ENCODE measurements at regions not wholly inside any gene's neighbourhood (a gene's known extent, or its start where the extent isn't known, plus 50 kb on each side); places are given as distances from the start of the nearest gene placed in this dataset.
"Not testable (repeated sequence)": the region's sequence is repeated elsewhere in the genome, so short reads cannot be mapped to it uniquely, and the experiment has no call there.

DNA sequence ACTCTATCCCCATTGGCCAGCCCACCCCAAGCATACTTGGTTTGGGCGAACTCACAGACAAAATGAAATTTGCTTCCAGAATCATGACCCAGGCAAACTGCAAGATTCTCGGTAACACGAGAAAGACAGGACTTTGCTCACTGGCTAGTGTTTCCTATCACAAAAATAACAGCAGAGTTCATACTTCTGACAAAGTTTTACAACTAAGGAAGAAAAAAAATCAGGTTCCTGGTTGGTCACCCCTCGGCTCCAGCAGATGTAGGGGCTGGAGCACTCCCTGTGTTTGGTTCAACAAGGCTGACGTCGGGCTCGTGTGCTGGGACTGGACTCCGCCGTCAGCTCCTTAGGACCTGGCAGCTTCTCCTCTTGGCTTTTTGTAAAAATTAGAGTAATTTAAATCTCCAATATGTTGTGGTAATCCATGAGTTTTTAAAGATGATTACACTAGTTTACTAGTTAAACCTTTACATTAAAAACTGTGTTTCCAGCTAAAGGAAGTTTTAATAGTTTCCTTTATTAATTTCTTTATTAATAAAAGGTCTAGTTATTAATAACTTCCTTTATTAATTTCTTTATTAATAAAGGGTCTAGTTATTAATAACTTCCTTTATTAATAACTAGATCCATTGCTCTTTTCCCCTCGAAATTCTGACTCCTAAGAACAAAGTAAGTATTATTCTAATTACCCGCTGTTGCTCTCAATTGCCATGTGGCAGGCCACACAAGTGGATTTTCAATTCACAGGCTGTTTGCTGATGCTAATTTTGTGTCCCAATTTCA is 115.6 kb upstream of the RNF32 start:
- in situ Hi-C loops (cut with HindIII; ENCODE audit: low pct_unique_long_range_greater_than_20kb, low sequenced_read_pairs) = no loop called here
- DNase-seq (ENCODE audit: low read depth, low spot score) = no peak

DNA sequence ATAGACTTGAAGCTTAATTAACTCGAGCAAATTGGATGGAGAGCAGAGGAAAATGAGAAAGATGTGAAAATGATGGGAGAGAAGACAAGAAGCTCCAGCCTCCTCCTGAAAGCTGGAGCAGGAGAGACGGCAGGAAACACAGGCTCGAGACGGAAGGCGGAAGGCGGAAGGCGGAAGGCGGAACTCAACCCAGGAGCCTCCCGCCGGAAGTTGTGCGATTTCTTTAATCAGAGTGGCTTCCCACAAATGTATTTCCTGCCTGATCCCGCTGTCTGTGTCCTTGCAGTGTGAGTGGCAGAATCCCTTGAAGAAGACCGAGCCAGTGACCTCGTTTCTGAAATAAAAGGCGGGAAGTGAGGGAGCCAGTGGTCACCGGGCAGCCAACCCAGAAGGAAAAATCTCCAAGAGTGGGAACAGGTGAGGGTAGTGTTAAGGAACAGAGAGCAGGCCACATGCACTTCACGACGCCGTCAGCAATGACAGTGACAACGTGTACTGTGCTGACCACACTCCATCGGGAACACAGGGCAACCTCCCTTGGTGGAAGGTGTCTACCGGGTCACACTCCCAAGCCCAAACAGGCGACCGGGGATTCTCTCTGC is 117.0 kb upstream of the RNF32 start:
- in situ Hi-C loops (cut with HindIII; ENCODE audit: low pct_unique_long_range_greater_than_20kb, low sequenced_read_pairs) = no loop called here

DNA sequence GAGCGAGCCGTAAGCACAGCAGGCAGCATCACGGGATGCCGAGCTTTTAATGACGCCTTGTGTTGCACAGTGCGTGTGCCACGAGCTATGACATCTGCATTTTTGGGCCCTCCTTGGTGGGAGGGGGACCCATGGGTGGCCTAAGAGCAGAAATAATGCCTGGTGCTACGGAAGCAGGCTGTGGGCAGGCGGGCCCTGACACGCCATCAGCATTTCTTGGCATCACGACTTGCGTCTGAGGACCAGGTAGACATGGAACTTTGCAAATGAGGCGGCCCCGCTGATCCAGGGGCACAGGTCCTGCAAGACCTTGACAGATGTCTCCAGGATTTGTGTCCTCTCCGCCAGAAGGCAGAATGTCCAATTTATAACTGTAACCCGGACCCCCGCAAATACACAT is 117.8 kb upstream of the RNF32 start:
- no peak for DNase-seq (ENCODE audit: low read depth, low spot score)
- in situ Hi-C loops (cut with HindIII; ENCODE audit: low pct_unique_long_range_greater_than_20kb, low sequenced_read_pairs) = no loop called here

More for the DNA sequence above, 117.0 kb upstream of the RNF32 start:
- no peak for DNase-seq (ENCODE audit: low read depth, low spot score)

DNA sequence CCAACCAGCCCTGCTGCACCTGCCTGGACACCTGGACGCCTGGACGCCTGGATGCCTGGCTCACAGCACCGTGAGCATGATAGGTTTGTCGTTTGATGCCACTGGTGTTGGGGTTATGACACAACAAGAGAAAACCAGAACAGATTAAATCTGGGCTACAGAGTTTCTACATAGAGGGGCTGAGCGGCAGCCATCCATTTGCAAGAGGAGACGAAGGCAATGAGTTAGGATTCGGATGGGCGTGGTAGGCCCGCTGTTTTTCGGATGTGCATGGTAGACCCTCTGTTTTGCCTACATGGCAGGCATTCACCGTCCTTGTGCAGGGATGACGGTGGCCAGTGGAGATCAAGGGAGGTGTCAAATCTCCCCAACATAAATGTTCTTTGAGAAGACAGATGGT is 121.5 kb upstream of the RNF32 start:
- no peak for DNase-seq (ENCODE audit: low read depth, low spot score)
- in situ Hi-C loops (cut with HindIII; ENCODE audit: low pct_unique_long_range_greater_than_20kb, low sequenced_read_pairs) = no loop called here

DNA sequence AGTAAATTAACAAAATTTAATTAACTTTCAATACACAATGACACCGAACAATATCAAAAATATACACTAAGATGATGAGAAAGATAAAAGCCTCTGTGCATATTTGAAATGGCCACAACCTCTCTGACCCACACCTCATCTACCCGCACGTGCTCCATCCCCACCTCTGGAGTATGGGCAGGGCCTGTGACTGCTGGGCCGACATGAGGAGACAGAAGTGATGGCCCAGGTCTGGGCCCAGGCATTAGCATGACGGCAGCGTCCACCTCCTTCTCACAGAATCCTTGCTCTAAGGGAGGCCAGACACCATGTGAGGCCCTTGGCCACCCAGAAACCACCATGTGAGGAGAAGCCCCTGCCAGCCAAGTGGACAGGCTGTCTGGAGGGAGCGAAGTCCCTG is 122.1 kb upstream of the RNF32 start:
- no peak for DNase-seq (ENCODE audit: low read depth, low spot score)
- in situ Hi-C loops (cut with HindIII; ENCODE audit: low pct_unique_long_range_greater_than_20kb, low sequenced_read_pairs) = no loop called here

DNA sequence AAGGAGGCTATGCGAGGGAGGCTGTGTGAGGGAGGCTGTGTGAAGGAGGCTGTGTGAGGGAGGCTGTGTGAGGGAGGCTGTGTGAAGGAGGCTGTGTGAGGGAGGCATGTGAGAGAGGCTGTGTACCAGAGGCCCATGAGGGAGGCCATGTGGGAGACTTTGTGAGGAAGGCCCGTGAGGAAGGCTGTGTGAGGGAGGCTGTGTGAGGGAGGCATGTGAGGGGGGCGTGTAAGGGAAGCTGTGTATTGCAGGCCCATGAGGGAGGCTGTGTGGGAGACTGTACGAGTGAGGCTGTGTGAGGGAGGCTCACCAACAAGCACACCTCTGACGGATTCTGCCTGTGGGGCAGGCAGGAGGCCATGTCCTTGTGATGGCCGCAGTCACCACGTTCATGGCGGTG is 122.7 kb upstream of the RNF32 start:
- DNase-seq (ENCODE audit: low read depth, low spot score); in situ Hi-C loops (cut with HindIII; ENCODE audit: low pct_unique_long_range_greater_than_20kb, low sequenced_read_pairs): not testable (repeated sequence)

DNA sequence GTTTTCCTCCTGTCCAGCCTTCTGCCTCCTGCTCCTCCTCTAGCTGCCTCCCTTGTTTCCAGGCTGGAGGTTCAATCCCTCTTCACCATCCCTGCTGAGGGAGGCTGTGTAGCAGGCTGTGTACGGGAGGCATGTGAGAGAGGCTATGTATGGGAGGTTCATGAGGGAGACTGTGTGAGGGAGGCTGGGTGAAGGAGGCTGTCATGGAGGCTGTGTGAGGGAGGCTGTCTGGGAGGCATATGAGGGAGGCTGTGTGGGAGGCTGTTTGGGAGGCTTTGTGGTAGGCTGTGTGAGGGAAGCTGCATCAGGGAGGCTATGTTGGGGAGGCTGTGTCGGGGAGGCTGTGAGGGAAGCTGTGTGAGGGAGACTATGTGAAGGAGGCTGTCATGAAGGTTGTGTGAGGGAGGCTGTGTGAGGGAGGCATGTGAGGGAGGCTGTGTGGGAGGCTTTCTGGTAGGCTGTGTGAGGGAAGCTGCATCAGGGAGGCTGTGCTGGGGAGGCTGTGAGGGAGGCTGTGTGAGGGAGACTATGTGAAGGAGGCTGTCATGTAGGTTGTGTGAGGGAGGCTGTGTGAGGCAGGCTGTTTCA is 123.7 kb upstream of the RNF32 start:
- no peak for DNase-seq (ENCODE audit: low read depth, low spot score)
- in situ Hi-C loops (cut with HindIII; ENCODE audit: low pct_unique_long_range_greater_than_20kb, low sequenced_read_pairs) = no loop called here

DNA sequence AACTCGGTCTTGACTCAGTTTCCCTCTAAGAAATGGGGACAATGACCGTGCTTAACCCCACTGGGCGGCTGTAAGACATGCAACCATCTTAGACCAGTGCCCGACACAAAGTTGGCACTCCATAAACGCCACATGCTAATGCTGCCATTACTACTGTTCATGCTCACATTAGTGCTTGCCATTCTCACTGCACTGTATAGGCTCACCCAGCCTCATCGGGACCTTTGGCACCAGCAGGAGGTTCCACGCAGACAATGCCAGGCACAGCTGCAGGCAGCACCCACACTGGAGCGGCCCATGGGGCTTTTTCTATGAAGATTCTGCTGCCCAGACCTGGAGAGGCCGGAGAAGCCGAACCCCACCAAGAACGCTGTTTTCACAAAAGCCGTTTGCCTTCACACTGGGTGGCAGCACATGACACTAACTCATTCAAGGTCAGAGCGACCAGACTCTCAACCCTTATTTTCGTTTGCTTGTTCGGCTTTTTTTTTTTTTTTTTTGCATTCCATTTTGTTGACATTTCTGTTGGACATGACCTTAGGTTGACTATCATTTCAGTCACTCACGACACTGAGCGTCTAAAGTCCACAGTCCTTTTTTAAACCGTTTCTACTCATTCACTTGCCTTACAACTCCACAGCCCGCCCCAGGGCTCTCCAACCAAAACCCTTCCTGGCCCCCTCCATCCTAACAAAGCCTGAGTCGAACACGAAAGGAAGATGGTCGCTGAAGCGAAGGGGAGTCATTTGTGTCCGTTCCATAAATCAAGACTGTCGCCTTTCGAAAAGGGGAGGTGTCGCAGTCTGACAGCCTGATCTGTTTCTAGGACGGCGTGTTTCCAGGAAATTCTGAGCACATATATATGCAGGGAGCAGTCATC is 124.4 kb upstream of the RNF32 start:
- DNase-seq (ENCODE audit: low read depth, low spot score) = no peak
- in situ Hi-C loops (cut with HindIII; ENCODE audit: low pct_unique_long_range_greater_than_20kb, low sequenced_read_pairs) = no loop called here

DNA sequence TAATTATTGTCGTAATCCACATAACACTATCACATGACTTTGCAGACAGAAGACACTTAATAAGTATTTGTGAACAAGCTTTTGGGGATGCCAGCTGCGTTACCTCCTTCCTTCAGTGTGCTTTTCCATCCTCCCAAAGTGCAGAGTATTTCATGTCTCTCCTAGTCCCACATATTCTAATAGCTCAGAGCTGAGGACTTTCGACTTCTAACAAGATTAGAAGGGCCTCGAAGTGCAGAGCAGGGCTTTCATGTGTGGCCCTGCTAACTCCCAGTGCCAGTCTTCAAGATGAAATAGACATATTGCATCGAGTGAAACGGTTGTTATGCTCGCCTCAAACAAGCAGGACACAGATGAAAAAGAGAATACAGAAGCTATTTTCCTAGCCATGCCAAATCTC is 125.7 kb upstream of the RNF32 start:
- no peak for DNase-seq (ENCODE audit: low read depth, low spot score)
- in situ Hi-C loops (cut with HindIII; ENCODE audit: low pct_unique_long_range_greater_than_20kb, low sequenced_read_pairs) = no loop called here

DNA sequence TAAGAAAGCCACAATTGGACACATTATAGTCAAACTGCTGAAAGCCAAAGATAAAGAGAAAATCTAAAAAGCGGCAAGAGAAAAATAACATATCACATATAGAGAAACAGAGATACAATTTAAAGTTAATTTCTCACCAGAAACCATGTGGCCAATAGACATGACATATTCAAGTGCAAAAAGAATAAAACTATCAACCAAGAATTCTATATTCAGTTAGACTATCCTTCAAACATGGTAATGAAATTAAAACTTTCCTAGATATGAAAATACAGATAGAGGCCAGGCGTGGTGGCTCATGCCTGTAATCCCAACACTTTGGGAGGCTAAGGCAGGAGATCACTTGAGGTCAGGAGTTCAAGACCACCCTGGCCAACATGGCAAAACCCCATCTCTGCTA is 129.1 kb upstream of the RNF32 start:
- no peak for DNase-seq (ENCODE audit: low read depth, low spot score)

DNA sequence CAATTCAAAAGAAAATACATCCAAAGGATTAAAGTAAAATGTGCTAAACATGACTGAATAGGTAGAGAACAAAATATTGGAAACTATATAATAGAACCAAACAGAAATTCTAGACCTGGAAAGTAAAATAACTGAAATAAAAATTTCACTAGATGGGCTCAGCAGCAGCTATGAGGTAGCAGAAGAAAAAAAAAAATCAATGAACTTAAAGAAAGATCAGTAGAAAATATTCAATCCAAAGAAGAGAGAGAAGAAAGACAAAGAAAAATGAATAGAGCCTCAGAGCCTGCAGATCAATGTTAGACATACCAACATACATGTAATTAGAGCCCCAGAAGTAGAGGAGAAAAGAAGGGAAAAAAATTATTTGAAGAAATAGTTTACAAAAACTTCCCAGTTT is 129.6 kb upstream of the RNF32 start:
- in situ Hi-C loops (cut with HindIII; ENCODE audit: low pct_unique_long_range_greater_than_20kb, low sequenced_read_pairs) = no loop called here
- DNase-seq (ENCODE audit: low read depth, low spot score) = no peak

More for the DNA sequence above, 129.1 kb upstream of the RNF32 start:
- in situ Hi-C loops (cut with HindIII; ENCODE audit: low pct_unique_long_range_greater_than_20kb, low sequenced_read_pairs) = no loop called here

DNA sequence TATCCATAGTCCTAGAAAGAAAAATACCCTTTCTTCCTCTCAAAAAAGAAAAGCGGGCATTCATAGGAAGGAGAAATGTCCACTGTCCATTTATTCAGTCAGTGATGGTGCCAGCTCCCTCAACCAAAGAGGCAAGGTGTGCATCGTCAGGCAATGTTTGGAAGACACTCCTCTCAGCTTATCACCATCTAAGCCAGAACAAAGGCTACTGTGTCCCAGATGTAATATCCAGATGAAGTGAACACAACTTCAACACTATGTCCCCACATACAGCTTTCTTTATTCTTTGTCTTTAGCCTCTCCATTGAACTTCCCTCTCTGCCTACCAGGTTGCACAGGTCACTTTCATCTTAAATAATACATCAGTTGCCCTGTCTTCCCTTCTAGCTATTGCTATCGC is 131.4 kb upstream of the RNF32 start:
- in situ Hi-C loops (cut with HindIII; ENCODE audit: low pct_unique_long_range_greater_than_20kb, low sequenced_read_pairs) = no loop called here
- no peak for DNase-seq (ENCODE audit: low read depth, low spot score)

DNA sequence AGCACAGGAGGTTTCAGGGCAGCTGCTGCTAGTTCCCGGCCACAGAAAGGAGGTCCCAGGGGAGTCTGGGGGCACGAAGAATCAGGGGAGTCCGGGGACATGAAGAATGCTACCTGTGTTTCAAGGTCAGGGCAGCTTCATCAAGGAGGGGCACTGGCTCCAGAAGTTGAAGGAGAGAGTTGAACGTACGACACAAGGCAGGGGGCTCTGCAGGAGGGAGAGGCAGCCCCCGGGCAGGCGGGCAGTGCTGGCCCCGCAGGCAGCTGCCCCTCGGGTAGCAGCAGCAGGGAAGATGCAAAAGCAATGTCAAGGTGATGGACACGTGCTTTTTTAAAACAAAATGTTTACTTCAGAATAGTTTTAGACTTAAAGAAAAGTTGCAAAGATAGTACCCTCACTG is 134.7 kb upstream of the RNF32 start:
- in situ Hi-C loops (cut with HindIII; ENCODE audit: low pct_unique_long_range_greater_than_20kb, low sequenced_read_pairs) = no loop called here
- DNase-seq (ENCODE audit: low read depth, low spot score) = no peak

DNA sequence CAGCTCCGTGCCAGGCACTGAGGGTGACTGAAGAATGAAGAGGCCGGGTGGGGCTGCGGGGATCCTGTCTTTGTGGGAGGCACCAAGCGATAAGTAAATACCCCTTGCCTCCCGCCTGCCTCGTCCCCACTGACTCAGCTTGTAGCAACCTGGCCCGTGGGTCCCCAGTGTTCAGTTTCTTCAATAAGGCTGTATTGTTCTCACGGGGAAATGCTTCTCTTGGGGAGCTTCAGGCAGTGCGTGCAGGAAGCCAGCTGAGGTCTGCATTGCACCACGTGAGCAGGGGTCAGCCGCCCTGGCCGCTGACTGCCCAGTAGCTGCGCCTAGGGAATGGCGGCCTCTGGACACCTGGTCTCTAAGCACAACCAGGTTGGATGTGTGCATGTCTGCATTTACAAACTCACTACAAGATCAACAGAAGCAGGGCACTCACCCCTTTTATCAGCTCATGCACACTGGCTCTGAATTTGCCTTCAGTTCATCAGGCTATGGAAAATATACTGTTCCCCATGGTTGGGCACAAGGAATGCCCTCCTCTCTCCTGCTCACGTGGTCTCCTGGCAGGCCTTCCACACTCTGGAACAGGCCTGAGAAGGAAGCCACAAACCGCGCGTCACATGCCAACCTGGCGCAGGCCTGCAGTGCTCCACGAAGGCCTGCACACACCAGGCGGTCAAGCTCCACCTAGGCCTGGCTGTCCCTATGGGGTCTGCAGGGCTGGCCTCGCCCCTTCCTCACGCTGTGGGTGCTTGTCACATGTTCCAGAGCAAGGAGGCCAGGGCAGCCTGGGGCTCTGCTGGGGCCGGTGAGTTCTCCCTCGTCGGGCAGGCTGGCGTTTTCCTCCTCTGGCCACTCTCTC is 135.7 kb upstream of the RNF32 start:
- in situ Hi-C loops (cut with HindIII; ENCODE audit: low pct_unique_long_range_greater_than_20kb, low sequenced_read_pairs) = no loop called here
- no peak for DNase-seq (ENCODE audit: low read depth, low spot score)

DNA sequence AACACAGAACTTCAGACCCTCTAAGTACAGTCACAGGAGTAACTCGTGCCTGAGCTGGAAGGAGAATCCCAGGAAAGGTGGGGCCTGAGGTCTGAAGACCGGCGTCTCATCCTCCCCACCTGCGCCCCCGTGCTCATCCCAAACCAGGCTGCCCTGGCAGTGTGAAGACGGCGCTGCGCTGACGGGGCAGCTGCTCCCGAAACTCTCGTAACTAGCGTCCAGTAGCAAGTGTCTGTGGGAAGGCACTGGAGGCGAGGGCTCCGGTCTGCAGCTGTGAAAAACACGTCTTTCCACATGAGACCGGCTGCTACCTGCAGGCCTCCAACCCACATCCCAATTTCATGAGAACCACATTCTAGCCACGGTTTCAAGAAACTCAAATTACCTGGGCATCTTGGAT is 136.6 kb upstream of the RNF32 start:
- DNase-seq (ENCODE audit: low read depth, low spot score) = no peak
- in situ Hi-C loops (cut with HindIII; ENCODE audit: low pct_unique_long_range_greater_than_20kb, low sequenced_read_pairs) = no loop called here

DNA sequence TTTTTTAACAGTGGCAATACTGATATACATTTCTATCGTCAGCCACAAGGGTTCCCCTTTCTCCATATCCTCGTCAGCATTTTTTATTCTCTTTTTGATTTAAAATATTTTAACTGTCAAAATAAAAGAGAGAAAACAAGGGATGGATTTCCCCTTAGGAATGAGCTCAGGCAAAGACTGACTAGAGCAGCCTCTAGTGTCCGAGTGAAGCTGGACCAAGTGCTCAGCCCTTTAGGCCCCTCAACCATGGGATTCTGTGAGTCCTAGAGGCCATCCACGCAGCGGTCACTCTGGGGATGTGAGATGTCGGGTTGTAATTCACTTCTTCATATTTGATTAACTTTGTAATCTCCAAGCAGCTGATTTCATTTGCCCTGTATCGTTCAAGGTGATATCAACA is 137.4 kb upstream of the RNF32 start:
- in situ Hi-C loops (cut with HindIII; ENCODE audit: low pct_unique_long_range_greater_than_20kb, low sequenced_read_pairs) = no loop called here
- DNase-seq (ENCODE audit: low read depth, low spot score) = peak; percentile 21

DNA sequence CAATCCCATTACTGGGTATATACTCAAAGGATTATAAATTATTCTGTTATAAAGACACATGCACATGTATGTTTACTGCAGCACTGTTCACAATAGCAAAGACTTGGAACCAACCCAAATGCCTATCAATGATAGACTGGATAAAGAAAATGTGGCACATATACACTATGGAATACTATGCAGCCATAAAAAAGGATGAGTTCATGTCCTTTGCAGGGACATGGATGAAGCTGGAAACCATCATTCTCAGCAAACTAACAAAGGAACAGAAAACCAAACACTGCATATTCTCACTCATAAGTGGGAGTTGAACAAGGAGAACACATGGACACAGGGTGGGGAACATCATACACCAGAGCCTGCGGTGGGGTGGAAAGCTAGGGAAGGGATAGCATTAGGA is 138.8 kb upstream of the RNF32 start:
- DNase-seq (ENCODE audit: low read depth, low spot score); in situ Hi-C loops (cut with HindIII; ENCODE audit: low pct_unique_long_range_greater_than_20kb, low sequenced_read_pairs): not testable (repeated sequence)
